Right atrium auricular region (tissue), 2 donors: ENCODE measurements at regions not wholly inside any gene's neighbourhood (a gene's known extent, or its start where the extent isn't known, plus 50 kb on each side); places are given as distances from the start of the nearest gene placed in this dataset.

Source experiments
- DNase-seq: peaks from one replicate; pipeline ENCODE4 v3.0.0-alpha.2; 2019; ENCODE audit warnings: low spot score
- H3K27ac ChIP-seq, 2 donors: fragments of 200-600 bp; sonication (generic); 1 replicate in 1 of 2; 2 replicates in 1 of 2; pipeline ENCODE4 v1.5.1; 2016 to 2019
- H3K27me3 ChIP-seq, 2 donors: fragments of 200-600 bp; sonication (generic); one replicate each; pipeline versions ENCODE4 v1.5.1 to v1.6.0; 2017 to 2019
- H3K36me3 ChIP-seq: fragments of 200-600 bp; sonication (generic); one replicate; pipeline ENCODE4 v1.5.1; 2016
- H3K4me1 ChIP-seq, 2 donors: fragments of 200-600 bp; sonication (generic); one replicate each; pipeline versions ENCODE4 v1.5.1 to v1.6.0; 2017 to 2019
- H3K4me3 ChIP-seq, 2 donors: fragments of 200-600 bp; sonication (generic); 1 replicate in 1 of 2; 2 replicates in 1 of 2; pipeline ENCODE4 v1.5.1; 2017 to 2019; ENCODE audit warnings: mild to moderate bottlenecking in 1 of 2, moderate library complexity in 1 of 2
- H3K9me3 ChIP-seq, 2 donors: fragments of 200-600 bp; sonication (generic); one replicate each; pipeline ENCODE4 v1.5.1; 2019
- TF ChIP-seq, protein P1 (sequence below), 2 donors: fragments of 200-600 bp; sonication (generic); IDR thresholded peaks; one replicate each; pipeline ENCODE4 v1.5.1; 2019; ENCODE audit warnings: antibody characterized with exemption in 2 of 2

- DNase-seq = no peak
- no peaks in the 10 kb centered on the region for H3K36me3 ChIP-seq
- no peaks in the 10 kb centered on the region for H3K27me3 ChIP-seq
- TF ChIP-seq, protein P1, sequence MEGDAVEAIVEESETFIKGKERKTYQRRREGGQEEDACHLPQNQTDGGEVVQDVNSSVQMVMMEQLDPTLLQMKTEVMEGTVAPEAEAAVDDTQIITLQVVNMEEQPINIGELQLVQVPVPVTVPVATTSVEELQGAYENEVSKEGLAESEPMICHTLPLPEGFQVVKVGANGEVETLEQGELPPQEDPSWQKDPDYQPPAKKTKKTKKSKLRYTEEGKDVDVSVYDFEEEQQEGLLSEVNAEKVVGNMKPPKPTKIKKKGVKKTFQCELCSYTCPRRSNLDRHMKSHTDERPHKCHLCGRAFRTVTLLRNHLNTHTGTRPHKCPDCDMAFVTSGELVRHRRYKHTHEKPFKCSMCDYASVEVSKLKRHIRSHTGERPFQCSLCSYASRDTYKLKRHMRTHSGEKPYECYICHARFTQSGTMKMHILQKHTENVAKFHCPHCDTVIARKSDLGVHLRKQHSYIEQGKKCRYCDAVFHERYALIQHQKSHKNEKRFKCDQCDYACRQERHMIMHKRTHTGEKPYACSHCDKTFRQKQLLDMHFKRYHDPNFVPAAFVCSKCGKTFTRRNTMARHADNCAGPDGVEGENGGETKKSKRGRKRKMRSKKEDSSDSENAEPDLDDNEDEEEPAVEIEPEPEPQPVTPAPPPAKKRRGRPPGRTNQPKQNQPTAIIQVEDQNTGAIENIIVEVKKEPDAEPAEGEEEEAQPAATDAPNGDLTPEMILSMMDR (IDR thresholded peaks at IDR 0.05) = no peak
- no peaks in the 10 kb centered on the region for H3K9me3 ChIP-seq
- no peak overlapping the region for H3K4me3 ChIP-seq
- no peak overlapping the region for H3K27ac ChIP-seq
- H3K4me1 ChIP-seq = peaks cover 0 to 3% of the 10 kb centered on the region in 2 donors
Observed at GRCh38 chr11:71144736-71145135, 107.6 kb downstream of the SHANK2 start.

DNA sequence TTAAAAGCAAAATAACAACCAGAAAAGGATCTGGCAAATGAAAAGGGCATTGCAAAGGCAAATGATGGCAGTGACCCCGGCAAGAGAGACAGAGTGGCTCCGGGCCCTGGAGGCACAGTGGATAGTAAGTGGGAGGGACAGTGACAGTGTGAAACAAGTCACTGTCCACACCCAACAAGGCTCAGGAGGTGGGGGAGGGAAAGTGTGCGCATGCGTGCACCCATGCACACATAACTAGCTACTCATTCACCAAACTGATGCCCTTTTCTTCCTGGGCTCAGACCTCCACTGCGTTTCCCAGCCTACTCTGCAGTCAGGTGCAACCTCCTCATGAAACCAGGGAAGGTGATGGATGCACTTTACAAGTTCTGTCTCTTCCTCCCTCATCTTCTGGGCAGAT, 108.4 kb downstream of the SHANK2 start:
- TF ChIP-seq, protein P1 (IDR thresholded peaks at IDR 0.05) = no peak
- H3K4me3 ChIP-seq = no peak overlapping the region
- no peak for DNase-seq
- H3K27me3 ChIP-seq = no peaks in the 10 kb centered on the region
- no peak overlapping the region for H3K27ac ChIP-seq
- H3K9me3 ChIP-seq = no peaks in the 10 kb centered on the region
- no peaks in the 10 kb centered on the region for H3K36me3 ChIP-seq
- peaks cover 0 to 6% of the 10 kb centered on the region in 2 donors for H3K4me1 ChIP-seq

DNA sequence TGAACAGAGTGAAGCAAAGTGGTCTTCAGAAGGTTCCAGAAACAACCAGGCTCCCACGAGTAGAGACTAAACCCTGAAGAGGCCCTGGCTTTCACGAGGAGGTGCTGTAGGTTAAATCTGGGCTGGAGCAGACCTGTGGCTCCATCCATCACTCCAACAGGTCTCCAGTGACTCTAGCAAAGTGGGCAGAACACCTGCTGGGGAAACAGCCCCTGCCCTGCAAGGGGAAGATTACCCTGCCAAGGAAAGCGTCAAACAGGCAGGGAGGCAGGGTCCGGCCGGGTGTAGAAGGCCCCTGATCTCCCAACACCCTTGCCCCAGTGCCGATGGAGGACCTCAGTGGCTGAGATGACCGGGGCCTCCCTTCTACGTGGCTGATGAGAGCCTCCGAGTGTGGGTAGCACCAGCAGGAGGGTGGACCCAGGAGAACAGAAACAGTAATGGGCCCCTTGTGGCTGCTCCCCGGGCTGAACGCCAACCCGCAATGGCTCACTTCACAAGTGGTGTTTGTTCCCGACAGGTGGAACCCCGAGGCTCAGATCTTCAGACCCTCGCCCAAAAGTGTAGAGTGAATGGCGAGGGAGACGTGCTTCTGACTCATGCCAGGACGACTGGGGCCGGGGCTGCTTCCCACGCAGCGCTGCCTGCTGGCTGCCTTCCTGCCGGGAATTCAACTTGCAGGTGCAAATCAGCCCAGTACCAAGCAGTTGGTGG, 112.0 kb downstream of the SHANK2 start:
- H3K4me1 ChIP-seq = peaks cover 0 to 6% of the 10 kb centered on the region in 2 donors
- no peaks in the 10 kb centered on the region for H3K27me3 ChIP-seq
- DNase-seq = no peak
- no peaks in the 10 kb centered on the region for H3K9me3 ChIP-seq
- no peak overlapping the region for H3K4me3 ChIP-seq
- no peaks in the 10 kb centered on the region for H3K36me3 ChIP-seq
- TF ChIP-seq, protein P1 (IDR thresholded peaks at IDR 0.05) = no peak
- H3K27ac ChIP-seq = no peak overlapping the region

- Histone ChIP-seq H3K9me3 (no peaks in the 10 kb centered on the region), H3K4me1 (peaks cover 0 to 6% of the 10 kb centered on the region in 2 donors), H3K27ac (no peak overlapping the region), H3K36me3 (no peaks in the 10 kb centered on the region), H3K27me3 (no peaks in the 10 kb centered on the region), H3K4me3 (no peak overlapping the region)
- no peak for DNase-seq
- TF ChIP-seq, protein P1 (IDR thresholded peaks at IDR 0.05) = no peak
Observed at GRCh38 chr11:71139516-71140205, 112.7 kb downstream of the SHANK2 start.

GRCh38 chr11:71138737-71139425, 113.5 kb downstream of the SHANK2 start:
- TF ChIP-seq, protein P1 (IDR thresholded peaks at IDR 0.05) = no peak
- Histone ChIP-seq H3K27me3 (no peaks in the 10 kb centered on the region), H3K36me3 (no peaks in the 10 kb centered on the region), H3K4me1 (peaks cover 0 to 6% of the 10 kb centered on the region in 2 donors), H3K4me3 (no peak overlapping the region), H3K9me3 (no peaks in the 10 kb centered on the region), H3K27ac (no peak overlapping the region)
- DNase-seq = no peak
